ENCODE measurements at regions not wholly inside any gene's neighbourhood (a gene's known extent, or its start where the extent isn't known, plus 50 kb on each side); places are given as distances from the start of the nearest gene placed in this dataset.

DNA sequence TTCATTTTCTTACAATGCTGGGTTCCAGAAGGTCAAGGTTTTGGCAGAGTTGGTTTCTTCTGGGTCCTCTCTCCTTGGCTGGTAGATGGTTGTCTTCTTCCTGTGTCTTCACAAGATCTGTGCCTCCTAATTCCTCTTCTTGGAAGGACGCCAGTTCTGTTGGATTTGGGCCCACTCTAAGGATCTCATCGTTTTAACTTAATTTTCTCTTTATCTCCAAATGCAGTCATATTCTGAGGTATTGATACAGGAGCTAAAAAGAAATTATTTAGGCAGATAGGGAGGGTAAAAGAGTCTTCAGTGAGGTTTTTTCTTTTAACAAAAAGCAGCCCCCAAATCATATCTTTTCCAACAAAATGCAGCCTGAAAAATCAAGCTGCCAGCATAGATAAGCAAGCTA, 998.4 kb downstream of the SOCS6 start:
- 7% methylated on average over 2 of the region's 2 CpGs for WGBS (ENCODE audit: missing lambda C conversion rate)
- Histone ChIP-seq H3K4me1 (no peaks in the 10 kb centered on the region), H3K4me2 (no peak overlapping the region), H3K4me3 (no peak overlapping the region), H3K9me3 (no peaks in the 10 kb centered on the region), H3K27ac (no peak overlapping the region)
- ATAC-seq (no peak), DNase-seq (ENCODE audit: low read depth in 1 of 2, low spot score in 1 of 2) (no peak), FAIRE-seq (no peak)
- ChIA-PET CTCF (no interaction called here), POLR2A (no interaction called here)
- TF ChIP-seq EHF (CRISPR knock-in tag; IDR thresholded peaks at IDR 0.05): no peak
- TF ChIP-seq, protein P1, sequence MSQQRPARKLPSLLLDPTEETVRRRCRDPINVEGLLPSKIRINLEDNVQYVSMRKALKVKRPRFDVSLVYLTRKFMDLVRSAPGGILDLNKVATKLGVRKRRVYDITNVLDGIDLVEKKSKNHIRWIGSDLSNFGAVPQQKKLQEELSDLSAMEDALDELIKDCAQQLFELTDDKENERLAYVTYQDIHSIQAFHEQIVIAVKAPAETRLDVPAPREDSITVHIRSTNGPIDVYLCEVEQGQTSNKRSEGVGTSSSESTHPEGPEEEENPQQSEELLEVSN (IDR thresholded peaks at IDR 0.05; ENCODE audit: borderline replicate concordance, low read depth): no peak
- no peak for TF ChIP-seq MAFK (IDR thresholded peaks at IDR 0.05; ENCODE audit: partially characterized antibody)
- no peak for TF ChIP-seq CHD4 (IDR thresholded peaks at IDR 0.05; ENCODE audit: borderline replicate concordance)
- no peak for TF ChIP-seq ZSCAN20 (CRISPR knock-in tag; IDR thresholded peaks at IDR 0.05)

- Histone ChIP-seq H3K4me3 (no peak overlapping the region), H3K4me2 (no peak overlapping the region), H3K27ac (no peak overlapping the region), H3K9me3 (no peaks in the 10 kb centered on the region), H3K4me1 (no peaks in the 10 kb centered on the region)
- no peak for DNase-seq (ENCODE audit: low read depth in 1 of 2, low spot score in 1 of 2)
- no peak for FAIRE-seq
- TF ChIP-seq KDM1A (IDR thresholded peaks at IDR 0.05; ENCODE audit: low read depth): no peak
- no peak for TF ChIP-seq MYC (IDR thresholded peaks at IDR 0.05; ENCODE audit: borderline replicate concordance, low read length)
- no peak for ATAC-seq
- POLR2A ChIA-PET: no interaction called here
- CTCF ChIA-PET: no interaction called here
- WGBS (ENCODE audit: missing lambda C conversion rate): 5% methylated on average over 6 of the region's 6 CpGs
These were observed 963.6 kb downstream of the SOCS6 start for GRCh38 chr18:71252351-71252865.

- ChIA-PET POLR2A (no interaction called here), CTCF (no interaction called here)
- TF ChIP-seq CHD2 (IDR thresholded peaks at IDR 0.05; ENCODE audit: low read length, partially characterized antibody) (no peak), CTCF (IDR thresholded peaks at IDR 0.05) (no peak), PHF8 (IDR thresholded peaks at IDR 0.05; ENCODE audit: borderline replicate concordance, low read depth) (no peak), HOXB5 (CRISPR knock-in tag; IDR thresholded peaks at IDR 0.05) (no peak), CBX8 (IDR thresholded peaks at IDR 0.05) (no peak), MAFK (IDR thresholded peaks at IDR 0.05; ENCODE audit: partially characterized antibody) (no peak), RCOR1 (IDR thresholded peaks at IDR 0.05; ENCODE audit: low read depth, low read length) (no peak), EHF (CRISPR knock-in tag; IDR thresholded peaks at IDR 0.05) (no peak), MYC (IDR thresholded peaks at IDR 0.05; ENCODE audit: borderline replicate concordance, low read length) (no peak), GATA3 (IDR thresholded peaks at IDR 0.05; ENCODE audit: borderline replicate concordance) (no peak), RNF2 (IDR thresholded peaks at IDR 0.05; ENCODE audit: borderline replicate concordance, low read depth) (no peak), POLR2A (IDR thresholded peaks at IDR 0.05; ENCODE audit: low read length) (no peak), KDM1A (IDR thresholded peaks at IDR 0.05; ENCODE audit: low read depth) (no peak), RFX5 (IDR thresholded peaks at IDR 0.05) (no peak), CBX2 (IDR thresholded peaks at IDR 0.05; ENCODE audit: borderline replicate concordance, low read depth) (no peak), RARB (CRISPR knock-in tag; IDR thresholded peaks at IDR 0.05) (no peak)
- TF ChIP-seq, protein P2, sequence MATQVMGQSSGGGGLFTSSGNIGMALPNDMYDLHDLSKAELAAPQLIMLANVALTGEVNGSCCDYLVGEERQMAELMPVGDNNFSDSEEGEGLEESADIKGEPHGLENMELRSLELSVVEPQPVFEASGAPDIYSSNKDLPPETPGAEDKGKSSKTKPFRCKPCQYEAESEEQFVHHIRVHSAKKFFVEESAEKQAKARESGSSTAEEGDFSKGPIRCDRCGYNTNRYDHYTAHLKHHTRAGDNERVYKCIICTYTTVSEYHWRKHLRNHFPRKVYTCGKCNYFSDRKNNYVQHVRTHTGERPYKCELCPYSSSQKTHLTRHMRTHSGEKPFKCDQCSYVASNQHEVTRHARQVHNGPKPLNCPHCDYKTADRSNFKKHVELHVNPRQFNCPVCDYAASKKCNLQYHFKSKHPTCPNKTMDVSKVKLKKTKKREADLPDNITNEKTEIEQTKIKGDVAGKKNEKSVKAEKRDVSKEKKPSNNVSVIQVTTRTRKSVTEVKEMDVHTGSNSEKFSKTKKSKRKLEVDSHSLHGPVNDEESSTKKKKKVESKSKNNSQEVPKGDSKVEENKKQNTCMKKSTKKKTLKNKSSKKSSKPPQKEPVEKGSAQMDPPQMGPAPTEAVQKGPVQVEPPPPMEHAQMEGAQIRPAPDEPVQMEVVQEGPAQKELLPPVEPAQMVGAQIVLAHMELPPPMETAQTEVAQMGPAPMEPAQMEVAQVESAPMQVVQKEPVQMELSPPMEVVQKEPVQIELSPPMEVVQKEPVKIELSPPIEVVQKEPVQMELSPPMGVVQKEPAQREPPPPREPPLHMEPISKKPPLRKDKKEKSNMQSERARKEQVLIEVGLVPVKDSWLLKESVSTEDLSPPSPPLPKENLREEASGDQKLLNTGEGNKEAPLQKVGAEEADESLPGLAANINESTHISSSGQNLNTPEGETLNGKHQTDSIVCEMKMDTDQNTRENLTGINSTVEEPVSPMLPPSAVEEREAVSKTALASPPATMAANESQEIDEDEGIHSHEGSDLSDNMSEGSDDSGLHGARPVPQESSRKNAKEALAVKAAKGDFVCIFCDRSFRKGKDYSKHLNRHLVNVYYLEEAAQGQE (IDR thresholded peaks at IDR 0.05): no peak
- TF ChIP-seq, protein P3, sequence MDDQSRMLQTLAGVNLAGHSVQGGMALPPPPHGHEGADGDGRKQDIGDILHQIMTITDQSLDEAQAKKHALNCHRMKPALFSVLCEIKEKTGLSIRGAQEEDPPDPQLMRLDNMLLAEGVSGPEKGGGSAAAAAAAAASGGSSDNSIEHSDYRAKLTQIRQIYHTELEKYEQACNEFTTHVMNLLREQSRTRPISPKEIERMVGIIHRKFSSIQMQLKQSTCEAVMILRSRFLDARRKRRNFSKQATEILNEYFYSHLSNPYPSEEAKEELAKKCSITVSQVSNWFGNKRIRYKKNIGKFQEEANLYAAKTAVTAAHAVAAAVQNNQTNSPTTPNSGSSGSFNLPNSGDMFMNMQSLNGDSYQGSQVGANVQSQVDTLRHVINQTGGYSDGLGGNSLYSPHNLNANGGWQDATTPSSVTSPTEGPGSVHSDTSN (IDR thresholded peaks at IDR 0.05): no peak
- TF ChIP-seq, protein P4, sequence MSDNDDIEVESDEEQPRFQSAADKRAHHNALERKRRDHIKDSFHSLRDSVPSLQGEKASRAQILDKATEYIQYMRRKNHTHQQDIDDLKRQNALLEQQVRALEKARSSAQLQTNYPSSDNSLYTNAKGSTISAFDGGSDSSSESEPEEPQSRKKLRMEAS (IDR thresholded peaks at IDR 0.05): no peak
- FAIRE-seq (no peak), ATAC-seq (no peak), DNase-seq (ENCODE audit: low read depth in 1 of 2, low spot score in 1 of 2) (no peak)
- Histone ChIP-seq H3K4me1 (no peaks in the 10 kb centered on the region), H3K4me3 (no peak overlapping the region), H3K4me2 (no peak overlapping the region), H3K27ac (no peak overlapping the region), H3K9me3 (no peaks in the 10 kb centered on the region)
- WGBS (ENCODE audit: missing lambda C conversion rate): 12% methylated on average over 1 of the region's 1 CpG
These were observed 961.3 kb downstream of the SOCS6 start for GRCh38 chr18:71250191-71250590.
